ENCODE measurements at regions not wholly inside any gene's neighbourhood (a gene's known extent, or its start where the extent isn't known, plus 50 kb on each side); places are given as distances from the start of the nearest gene placed in this dataset.

DNA sequence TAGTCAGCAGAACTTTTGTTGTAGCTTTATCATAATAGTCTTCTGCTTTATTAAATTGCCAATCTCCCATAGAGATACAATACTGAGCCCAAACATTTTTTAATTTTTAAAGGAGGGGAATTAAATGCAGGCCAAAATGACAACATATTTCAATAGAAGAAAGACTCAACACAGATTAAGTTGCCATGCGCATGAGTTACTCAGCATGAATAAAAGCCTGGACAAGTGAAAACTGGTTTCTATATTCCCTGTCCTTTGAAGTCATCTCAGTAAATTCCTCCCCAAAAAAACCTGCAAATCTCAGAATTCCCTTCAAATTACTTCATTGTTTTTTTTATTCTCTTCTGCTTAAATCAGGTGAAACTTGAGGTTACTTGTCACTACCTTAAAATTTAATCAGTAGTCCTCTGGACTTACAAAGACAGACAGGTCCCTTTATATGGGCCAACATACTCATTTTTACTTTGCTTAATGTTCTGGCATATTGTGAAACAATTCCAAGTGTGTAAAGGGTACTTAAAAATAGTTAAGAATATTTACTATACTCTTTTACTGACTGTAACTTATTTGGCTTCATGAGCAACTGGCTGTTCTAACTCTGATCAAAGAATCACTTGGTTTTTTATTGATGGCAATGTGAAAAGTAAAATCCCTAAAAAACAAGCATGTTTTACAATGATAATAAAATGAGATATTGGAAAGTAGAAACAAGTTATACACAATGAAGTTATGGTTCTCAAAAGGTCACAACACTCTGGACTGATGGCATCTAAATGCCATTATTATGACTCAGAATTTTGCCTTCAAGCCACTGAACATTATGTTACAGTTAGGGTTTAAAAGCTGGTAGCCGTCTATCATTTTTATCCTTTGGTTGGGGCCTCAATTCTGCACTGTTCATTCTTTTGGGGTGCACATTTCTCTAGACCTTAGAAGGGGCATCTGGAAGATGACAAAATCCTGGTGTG is 49.9 kb upstream of the COL21A1 start:
- no peaks in the 10 kb centered on the region for H4K20me1 ChIP-seq (ENCODE audit: control insufficient read depth, insufficient read depth, low read depth, low read length)
- no peak overlapping the region for H3K27ac ChIP-seq (ENCODE audit: low read depth, low read length)
- no peaks in the 10 kb centered on the region for H3K9me3 ChIP-seq (ENCODE audit: control insufficient read depth, insufficient read depth, low read length)
- H3K4me1 ChIP-seq (ENCODE audit: control insufficient read depth, low read length), result no peaks in the 10 kb centered on the region
- no peaks in the 10 kb centered on the region for H3F3A ChIP-seq (ENCODE audit: control insufficient read depth, insufficient read depth)
- H3K27me3 ChIP-seq (ENCODE audit: control insufficient read depth, low read length), result no peaks in the 10 kb centered on the region
- H3K9me2 ChIP-seq (replicated peaks; ENCODE audit: control insufficient read depth, low read length), result no peaks in the 10 kb centered on the region
- H3K4me2 ChIP-seq (ENCODE audit: low read length), result no peak overlapping the region
- no peaks in the 10 kb centered on the region for H3K79me2 ChIP-seq (ENCODE audit: control insufficient read depth, low read length)
- TF ChIP-seq, protein P1, sequence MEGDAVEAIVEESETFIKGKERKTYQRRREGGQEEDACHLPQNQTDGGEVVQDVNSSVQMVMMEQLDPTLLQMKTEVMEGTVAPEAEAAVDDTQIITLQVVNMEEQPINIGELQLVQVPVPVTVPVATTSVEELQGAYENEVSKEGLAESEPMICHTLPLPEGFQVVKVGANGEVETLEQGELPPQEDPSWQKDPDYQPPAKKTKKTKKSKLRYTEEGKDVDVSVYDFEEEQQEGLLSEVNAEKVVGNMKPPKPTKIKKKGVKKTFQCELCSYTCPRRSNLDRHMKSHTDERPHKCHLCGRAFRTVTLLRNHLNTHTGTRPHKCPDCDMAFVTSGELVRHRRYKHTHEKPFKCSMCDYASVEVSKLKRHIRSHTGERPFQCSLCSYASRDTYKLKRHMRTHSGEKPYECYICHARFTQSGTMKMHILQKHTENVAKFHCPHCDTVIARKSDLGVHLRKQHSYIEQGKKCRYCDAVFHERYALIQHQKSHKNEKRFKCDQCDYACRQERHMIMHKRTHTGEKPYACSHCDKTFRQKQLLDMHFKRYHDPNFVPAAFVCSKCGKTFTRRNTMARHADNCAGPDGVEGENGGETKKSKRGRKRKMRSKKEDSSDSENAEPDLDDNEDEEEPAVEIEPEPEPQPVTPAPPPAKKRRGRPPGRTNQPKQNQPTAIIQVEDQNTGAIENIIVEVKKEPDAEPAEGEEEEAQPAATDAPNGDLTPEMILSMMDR (IDR thresholded peaks at IDR 0.05; ENCODE audit: low read depth, low read length, poor library complexity, severe bottlenecking), result no peak
- no peak for TF ChIP-seq EZH2phosphoT487 (IDR thresholded peaks at IDR 0.05; ENCODE audit: borderline replicate concordance, low read length)
- no peaks in the 10 kb centered on the region for H3K36me3 ChIP-seq (ENCODE audit: control insufficient read depth, low read length)
- no peak overlapping the region for H3K4me3 ChIP-seq (ENCODE audit: low read length)
